Glutamatergic neuron (in vitro differentiated cells): ENCODE measurements at regions not wholly inside any gene's neighbourhood (a gene's known extent, or its start where the extent isn't known, plus 50 kb on each side); places are given as distances from the start of the nearest gene placed in this dataset.

Experiments
- DNase-seq: peaks from one replicate; pipeline ENCODE4 v3.0.0; 2022
- H3K27ac Mint-ChIP-seq: one replicate; pipeline ENCODE4 v1.8.0; 2020; ENCODE audit warnings: mild to moderate bottlenecking, mixed read lengths, inconsistent platforms; ENCODE audit not compliant: unreplicated experiment
- H3K27me3 Mint-ChIP-seq: one replicate; pipeline ENCODE4 v1.8.0; 2020; ENCODE audit warnings: mild to moderate bottlenecking, moderate library complexity, mixed read lengths, inconsistent platforms; ENCODE audit not compliant: unreplicated experiment
- H3K36me3 Mint-ChIP-seq: one replicate; pipeline ENCODE4 v1.8.0; 2020; ENCODE audit warnings: mild to moderate bottlenecking, mixed read lengths, inconsistent platforms; ENCODE audit not compliant: unreplicated experiment
- H3K4me1 Mint-ChIP-seq: one replicate; pipeline ENCODE4 v1.8.0; 2020; ENCODE audit warnings: mild to moderate bottlenecking, low read depth, mixed read lengths, inconsistent platforms; ENCODE audit not compliant: unreplicated experiment
- H3K4me3 Mint-ChIP-seq: one replicate; pipeline ENCODE4 v1.8.0; 2020; ENCODE audit warnings: mild to moderate bottlenecking, mixed read lengths, inconsistent platforms; ENCODE audit not compliant: unreplicated experiment
- H3K9me3 Mint-ChIP-seq: one replicate; pipeline ENCODE4 v1.8.0; 2020; ENCODE audit warnings: mild to moderate bottlenecking, moderate library complexity, mixed read lengths, inconsistent platforms; ENCODE audit not compliant: unreplicated experiment
- CTCF ChIP-seq: fragments of 200-600 bp; sonication (generic); IDR thresholded peaks from one replicate; pipeline ENCODE4 v1.5.0; 2021; ENCODE audit not compliant: partially characterized antibody, unreplicated experiment

- H3K36me3 Mint-ChIP-seq: no peaks in the 10 kb centered on the region
- H3K27ac Mint-ChIP-seq: no peak overlapping the region
- no peak overlapping the region for H3K4me3 Mint-ChIP-seq
- no peak for DNase-seq
- no peak for TF ChIP-seq CTCF
- H3K9me3 Mint-ChIP-seq: peaks cover 7% of the 10 kb centered on the region
- H3K27me3 Mint-ChIP-seq: peaks cover 6% of the 10 kb centered on the region
- peaks cover 6% of the 10 kb centered on the region for H3K4me1 Mint-ChIP-seq
These were observed 77.8 kb upstream of the VGLL4 start for GRCh38 chr3:11721479-11721878.

DNA sequence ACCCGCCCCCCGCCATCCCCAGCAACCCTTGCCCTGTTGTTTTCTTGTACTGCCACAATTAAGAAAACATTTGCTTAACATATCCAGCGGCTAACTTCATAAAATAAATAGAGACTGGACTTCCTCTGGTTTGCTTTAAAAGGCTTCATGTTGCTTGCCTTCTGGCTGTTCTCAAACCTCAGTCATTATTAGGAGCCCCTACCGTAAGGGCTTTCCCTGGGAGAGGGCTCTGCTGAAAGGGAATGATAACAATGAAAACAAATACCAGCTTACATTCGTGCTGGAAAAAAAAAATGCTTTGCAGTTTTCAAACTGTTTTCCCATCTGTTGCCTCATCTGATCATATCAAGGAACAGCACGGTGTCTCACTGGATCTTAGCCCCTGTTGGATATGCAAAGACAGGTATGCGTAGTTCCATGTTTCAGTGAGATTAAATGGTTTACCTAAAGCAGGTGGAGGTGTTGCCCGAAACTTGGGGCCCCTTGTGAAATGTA lies 77.2 kb upstream of the VGLL4 start:
- Mint-ChIP-seq H3K4me1 (peaks cover 6% of the 10 kb centered on the region), H3K27ac (no peak overlapping the region), H3K9me3 (peaks cover 7% of the 10 kb centered on the region), H3K36me3 (no peaks in the 10 kb centered on the region), H3K4me3 (peak overlapping the region; percentile 81), H3K27me3 (peaks cover 6% of the 10 kb centered on the region)
- no peak for DNase-seq
- TF ChIP-seq CTCF: no peak

GRCh38 chr3:11720304-11720898 lies 76.7 kb upstream of the VGLL4 start:
- Mint-ChIP-seq H3K27me3 (peaks cover 6% of the 10 kb centered on the region), H3K36me3 (no peaks in the 10 kb centered on the region), H3K27ac (no peak overlapping the region), H3K4me3 (peak overlapping the region; percentile 81), H3K9me3 (peaks cover 7% of the 10 kb centered on the region), H3K4me1 (peaks cover 6% of the 10 kb centered on the region)
- no peak for TF ChIP-seq CTCF
- DNase-seq: peak; percentile 35

DNA sequence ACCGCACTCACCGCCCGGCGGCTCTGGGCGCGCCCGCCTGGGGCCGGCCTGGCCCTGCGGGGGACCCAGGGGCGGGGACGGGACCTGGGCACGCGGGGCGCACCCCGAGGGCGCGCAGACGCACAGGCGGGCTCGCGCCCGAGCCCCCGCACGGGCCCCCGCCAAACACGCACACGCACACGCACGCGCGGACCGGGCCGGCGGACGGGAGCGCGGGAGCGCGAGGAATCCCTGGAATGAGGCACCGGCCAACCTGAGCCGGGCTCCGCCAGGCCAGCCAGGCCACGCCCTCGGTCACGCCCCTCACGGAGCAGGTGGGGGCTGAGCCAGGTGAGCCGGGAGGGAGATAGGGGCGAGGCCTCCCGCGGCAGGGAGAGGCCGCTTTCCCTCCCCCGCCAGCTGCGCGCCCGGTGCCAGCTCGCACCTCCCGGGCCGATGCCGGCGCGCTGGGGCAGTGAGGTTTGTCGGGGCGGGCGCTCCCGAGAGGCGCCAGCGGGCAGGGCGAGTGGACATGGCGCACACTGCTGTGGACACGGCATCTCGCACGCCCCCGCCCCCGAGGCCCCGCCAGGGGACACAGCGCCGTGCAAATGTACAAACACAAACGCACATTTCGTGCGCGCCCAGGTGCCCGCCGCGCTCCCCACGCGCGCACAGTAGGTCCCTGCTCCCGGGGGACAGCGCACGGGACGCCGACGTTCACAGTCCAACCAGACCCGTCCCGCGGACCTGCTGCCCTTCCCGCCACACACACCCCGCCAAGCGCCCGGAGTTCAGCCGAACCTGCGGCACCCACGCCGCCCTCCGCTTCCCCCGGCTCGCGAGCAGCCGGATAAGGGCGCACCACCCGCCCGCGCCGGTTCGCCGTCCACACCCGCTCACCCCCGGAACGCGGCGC lies 75.9 kb upstream of the VGLL4 start:
- Mint-ChIP-seq H3K36me3 (no peaks in the 10 kb centered on the region), H3K4me1 (peaks cover 6% of the 10 kb centered on the region), H3K27ac (no peak overlapping the region), H3K9me3 (peaks cover 6% of the 10 kb centered on the region), H3K4me3 (no peak overlapping the region), H3K27me3 (peaks cover 6% of the 10 kb centered on the region)
- peak; percentile 60 for DNase-seq
- TF ChIP-seq CTCF: no peak
